HUES6 (cell line): ENCODE measurements at regions not wholly inside any gene's neighbourhood (a gene's known extent, or its start where the extent isn't known, plus 50 kb on each side); places are given as distances from the start of the nearest gene placed in this dataset.

Experiments
- H3K27ac ChIP-seq: 2 replicates; pipeline ENCODE4 v1.7.0; 2013; ENCODE audit warnings: low read depth, mild to moderate bottlenecking, low read length, inconsistent platforms
- H3K27me3 ChIP-seq: 2 replicates; pipeline ENCODE4 v1.6.1; 2013; ENCODE audit warnings: low read length; ENCODE audit not compliant: control insufficient read depth, insufficient read depth
- H3K36me3 ChIP-seq: 2 replicates; pipeline ENCODE4 v1.6.1; 2013; ENCODE audit warnings: low read length; ENCODE audit not compliant: control insufficient read depth, insufficient read depth
- H3K4me1 ChIP-seq: 2 replicates; pipeline ENCODE4 v1.6.1; 2013; ENCODE audit warnings: low read length; ENCODE audit not compliant: control insufficient read depth, insufficient read depth
- H3K4me3 ChIP-seq: 2 replicates; pipeline ENCODE4 v1.5.1; 2013; ENCODE audit warnings: low read depth, low read length
- H3K9ac ChIP-seq: one replicate; pipeline ENCODE4 v1.6.1; 2013; ENCODE audit warnings: mild to moderate bottlenecking, low read length
- H3K9me3 ChIP-seq: 2 replicates; pipeline ENCODE4 v1.6.1; 2013; ENCODE audit warnings: low read depth, low read length; ENCODE audit not compliant: control insufficient read depth, insufficient read depth

- no peak overlapping the region for H3K9ac ChIP-seq
- no peak overlapping the region for H3K4me3 ChIP-seq
- H3K4me1 ChIP-seq, result peaks cover 39% of the 10 kb centered on the region
- no peak overlapping the region for H3K27ac ChIP-seq
- H3K9me3 ChIP-seq, result no peaks in the 10 kb centered on the region
- peaks cover 55% of the 10 kb centered on the region for H3K27me3 ChIP-seq
- no peaks in the 10 kb centered on the region for H3K36me3 ChIP-seq
These were observed 58.7 kb upstream of the ACVR1 start for GRCh38 chr2:157934684-157935377.

- peak overlapping the region; percentile 65 for H3K9ac ChIP-seq
- H3K4me3 ChIP-seq, result peak overlapping the region; percentile 36
These were observed 57.2 kb upstream of the ACVR1 start for GRCh38 chr2:157933160-157933920.

GRCh38 chr2:157932480-157933159 is 56.5 kb upstream of the ACVR1 start:
- H3K36me3 ChIP-seq, result no peaks in the 10 kb centered on the region
- H3K27ac ChIP-seq, result peak overlapping the region; percentile 71; the same call in 1 of the 2 replicates
- H3K27me3 ChIP-seq, result peaks cover 60% of the 10 kb centered on the region
- no peaks in the 10 kb centered on the region; the same call in 1 of the 2 replicates for H3K9me3 ChIP-seq
- peak overlapping the region; percentile 47 for H3K4me3 ChIP-seq
- peaks cover 38% of the 10 kb centered on the region for H3K4me1 ChIP-seq
- peak overlapping the region; percentile 65 for H3K9ac ChIP-seq

More at GRCh38 chr2:157933160-157933920, 57.2 kb upstream of the ACVR1 start:
- peaks cover 60% of the 10 kb centered on the region for H3K27me3 ChIP-seq
- H3K4me1 ChIP-seq, result peaks cover 38% of the 10 kb centered on the region
- peak overlapping the region; percentile 36; the same call in 1 of the 2 replicates for H3K27ac ChIP-seq
- no peaks in the 10 kb centered on the region for H3K36me3 ChIP-seq
- no peaks in the 10 kb centered on the region; the same call in 1 of the 2 replicates for H3K9me3 ChIP-seq

GRCh38 chr2:157931542-157931941 is 55.4 kb upstream of the ACVR1 start:
- H3K4me3 ChIP-seq, result 0 out of 2 replicates have a peak overlapping the region, but pooled peaks have one; percentile 47
- peaks cover 38% of the 10 kb centered on the region for H3K4me1 ChIP-seq
- H3K36me3 ChIP-seq, result no peaks in the 10 kb centered on the region
- H3K9me3 ChIP-seq, result no peaks in the 10 kb centered on the region; the same call in 1 of the 2 replicates
- peaks cover 59% of the 10 kb centered on the region for H3K27me3 ChIP-seq
- H3K9ac ChIP-seq, result no peak overlapping the region
- no peak overlapping the region for H3K27ac ChIP-seq

- H3K27me3 ChIP-seq, result peaks cover 51% of the 10 kb centered on the region
- H3K4me3 ChIP-seq, result no peak overlapping the region
- H3K27ac ChIP-seq, result no peak overlapping the region
- H3K4me1 ChIP-seq, result peaks cover 38% of the 10 kb centered on the region
- H3K9me3 ChIP-seq, result no peaks in the 10 kb centered on the region; the same call in 1 of the 2 replicates
- H3K36me3 ChIP-seq, result no peaks in the 10 kb centered on the region
- no peak overlapping the region for H3K9ac ChIP-seq
These were observed 54.6 kb upstream of the ACVR1 start for GRCh38 chr2:157930728-157931127.

- Histone ChIP-seq H3K27me3 (peaks cover 45% of the 10 kb centered on the region), H3K4me1 (peaks cover 40% of the 10 kb centered on the region), H3K27ac (no peak overlapping the region), H3K9ac (no peak overlapping the region), H3K9me3 (no peaks in the 10 kb centered on the region; the same call in 1 of the 2 replicates), H3K4me3 (no peak overlapping the region), H3K36me3 (no peaks in the 10 kb centered on the region)
These were observed 53.9 kb upstream of the ACVR1 start for GRCh38 chr2:157929871-157930667.

- Histone ChIP-seq H3K9ac (no peak overlapping the region), H3K27me3 (peaks cover 30% of the 10 kb centered on the region), H3K9me3 (no peaks in the 10 kb centered on the region; the same call in 1 of the 2 replicates), H3K4me3 (no peak overlapping the region), H3K27ac (no peak overlapping the region), H3K36me3 (no peaks in the 10 kb centered on the region), H3K4me1 (peaks cover 43% of the 10 kb centered on the region)
These were observed 52.2 kb upstream of the ACVR1 start for GRCh38 chr2:157928372-157928771.

- Histone ChIP-seq H3K27me3 (peaks cover 28% of the 10 kb centered on the region), H3K4me1 (peaks cover 41% of the 10 kb centered on the region), H3K9me3 (no peaks in the 10 kb centered on the region; the same call in 1 of the 2 replicates), H3K36me3 (no peaks in the 10 kb centered on the region), H3K4me3 (no peak overlapping the region), H3K27ac (no peak overlapping the region), H3K9ac (no peak overlapping the region)
These were observed 51.0 kb upstream of the ACVR1 start for GRCh38 chr2:157927155-157927554.
